ENCODE measurements at regions not wholly inside any gene's neighbourhood (a gene's known extent, or its start where the extent isn't known, plus 50 kb on each side); places are given as distances from the start of the nearest gene placed in this dataset.

GRCh38 chr9:13429301-13430190 lies 150.1 kb upstream of the MPDZ start:
- peaks cover 44% of the 10 kb centered on the region for H3K4me1 ChIP-seq (ENCODE audit: control insufficient read depth, insufficient read depth, low read length)
- no peak overlapping the region for H3K4me3 ChIP-seq (ENCODE audit: low read depth, low read length)
- H3K27ac ChIP-seq (ENCODE audit: low read depth, low read length) = no peak overlapping the region
- no peaks in the 10 kb centered on the region for H3K9me3 ChIP-seq (ENCODE audit: control insufficient read depth, insufficient read depth, low read length)
- no peak overlapping the region for H3K9ac ChIP-seq (ENCODE audit: low read depth, low read length)
- no peaks in the 10 kb centered on the region for H3K27me3 ChIP-seq (ENCODE audit: control insufficient read depth, insufficient read depth, low read length)
- no peaks in the 10 kb centered on the region for H3K36me3 ChIP-seq (ENCODE audit: control insufficient read depth, insufficient read depth, low read length)

GRCh38 chr9:13428766-13429165 lies 149.3 kb upstream of the MPDZ start:
- Histone ChIP-seq H3K4me1 (ENCODE audit: control insufficient read depth, insufficient read depth, low read length) (peaks cover 44% of the 10 kb centered on the region), H3K9ac (ENCODE audit: low read depth, low read length) (no peak overlapping the region), H3K36me3 (ENCODE audit: control insufficient read depth, insufficient read depth, low read length) (no peaks in the 10 kb centered on the region), H3K27me3 (ENCODE audit: control insufficient read depth, insufficient read depth, low read length) (no peaks in the 10 kb centered on the region), H3K9me3 (ENCODE audit: control insufficient read depth, insufficient read depth, low read length) (no peaks in the 10 kb centered on the region), H3K27ac (ENCODE audit: low read depth, low read length) (no peak overlapping the region), H3K4me3 (ENCODE audit: low read depth, low read length) (no peak overlapping the region)

- Histone ChIP-seq H3K36me3 (ENCODE audit: control insufficient read depth, insufficient read depth, low read length) (no peaks in the 10 kb centered on the region), H3K4me3 (ENCODE audit: low read depth, low read length) (no peak overlapping the region), H3K4me1 (ENCODE audit: control insufficient read depth, insufficient read depth, low read length) (peaks cover 44% of the 10 kb centered on the region), H3K9me3 (ENCODE audit: control insufficient read depth, insufficient read depth, low read length) (no peaks in the 10 kb centered on the region), H3K27me3 (ENCODE audit: control insufficient read depth, insufficient read depth, low read length) (no peaks in the 10 kb centered on the region), H3K9ac (ENCODE audit: low read depth, low read length) (no peak overlapping the region), H3K27ac (ENCODE audit: low read depth, low read length) (no peak overlapping the region)
Observed at GRCh38 chr9:13427587-13427986, 148.1 kb upstream of the MPDZ start.

- H3K36me3 ChIP-seq (ENCODE audit: control insufficient read depth, insufficient read depth, low read length) = no peaks in the 10 kb centered on the region
- H3K4me3 ChIP-seq (ENCODE audit: low read depth, low read length) = no peak overlapping the region
- H3K4me1 ChIP-seq (ENCODE audit: control insufficient read depth, insufficient read depth, low read length) = peaks cover 36% of the 10 kb centered on the region
- no peak overlapping the region for H3K27ac ChIP-seq (ENCODE audit: low read depth, low read length)
- no peak overlapping the region for H3K9ac ChIP-seq (ENCODE audit: low read depth, low read length)
- H3K27me3 ChIP-seq (ENCODE audit: control insufficient read depth, insufficient read depth, low read length) = no peaks in the 10 kb centered on the region
- H3K9me3 ChIP-seq (ENCODE audit: control insufficient read depth, insufficient read depth, low read length) = no peaks in the 10 kb centered on the region
Observed at GRCh38 chr9:13426606-13427005, 147.1 kb upstream of the MPDZ start.

GRCh38 chr9:13424872-13425271 lies 145.4 kb upstream of the MPDZ start:
- Histone ChIP-seq H3K9me3 (ENCODE audit: control insufficient read depth, insufficient read depth, low read length) (no peaks in the 10 kb centered on the region), H3K4me3 (ENCODE audit: low read depth, low read length) (no peak overlapping the region), H3K36me3 (ENCODE audit: control insufficient read depth, insufficient read depth, low read length) (no peaks in the 10 kb centered on the region), H3K27me3 (ENCODE audit: control insufficient read depth, insufficient read depth, low read length) (no peaks in the 10 kb centered on the region), H3K9ac (ENCODE audit: low read depth, low read length) (no peak overlapping the region), H3K4me1 (ENCODE audit: control insufficient read depth, insufficient read depth, low read length) (peaks cover 21% of the 10 kb centered on the region), H3K27ac (ENCODE audit: low read depth, low read length) (no peak overlapping the region)

- Histone ChIP-seq H3K9ac (ENCODE audit: low read depth, low read length) (no peak overlapping the region), H3K9me3 (ENCODE audit: control insufficient read depth, insufficient read depth, low read length) (no peaks in the 10 kb centered on the region), H3K36me3 (ENCODE audit: control insufficient read depth, insufficient read depth, low read length) (no peaks in the 10 kb centered on the region), H3K4me3 (ENCODE audit: low read depth, low read length) (no peak overlapping the region), H3K27ac (ENCODE audit: low read depth, low read length) (no peak overlapping the region), H3K4me1 (ENCODE audit: control insufficient read depth, insufficient read depth, low read length) (peaks cover 14% of the 10 kb centered on the region), H3K27me3 (ENCODE audit: control insufficient read depth, insufficient read depth, low read length) (no peaks in the 10 kb centered on the region)
Observed at GRCh38 chr9:13424204-13424603, 144.7 kb upstream of the MPDZ start.

- no peaks in the 10 kb centered on the region for H3K4me1 ChIP-seq (ENCODE audit: control insufficient read depth, insufficient read depth, low read length)
- no peak overlapping the region for H3K4me3 ChIP-seq (ENCODE audit: low read depth, low read length)
- H3K27ac ChIP-seq (ENCODE audit: low read depth, low read length) = no peak overlapping the region
- H3K36me3 ChIP-seq (ENCODE audit: control insufficient read depth, insufficient read depth, low read length) = no peaks in the 10 kb centered on the region
- H3K27me3 ChIP-seq (ENCODE audit: control insufficient read depth, insufficient read depth, low read length) = no peaks in the 10 kb centered on the region
- no peak overlapping the region for H3K9ac ChIP-seq (ENCODE audit: low read depth, low read length)
- no peaks in the 10 kb centered on the region for H3K9me3 ChIP-seq (ENCODE audit: control insufficient read depth, insufficient read depth, low read length)
Observed at GRCh38 chr9:13414349-13414748, 134.9 kb upstream of the MPDZ start.

- no peak overlapping the region for H3K4me3 ChIP-seq (ENCODE audit: low read depth, low read length)
- H3K36me3 ChIP-seq (ENCODE audit: control insufficient read depth, insufficient read depth, low read length) = no peaks in the 10 kb centered on the region
- H3K4me1 ChIP-seq (ENCODE audit: control insufficient read depth, insufficient read depth, low read length) = no peaks in the 10 kb centered on the region
- H3K27ac ChIP-seq (ENCODE audit: low read depth, low read length) = no peak overlapping the region
- no peaks in the 10 kb centered on the region for H3K27me3 ChIP-seq (ENCODE audit: control insufficient read depth, insufficient read depth, low read length)
- no peak overlapping the region for H3K9ac ChIP-seq (ENCODE audit: low read depth, low read length)
- H3K9me3 ChIP-seq (ENCODE audit: control insufficient read depth, insufficient read depth, low read length) = no peaks in the 10 kb centered on the region
Observed at GRCh38 chr9:13412331-13412730, 132.8 kb upstream of the MPDZ start.

GRCh38 chr9:13411791-13412190 lies 132.3 kb upstream of the MPDZ start:
- Histone ChIP-seq H3K9ac (ENCODE audit: low read depth, low read length) (no peak overlapping the region), H3K36me3 (ENCODE audit: control insufficient read depth, insufficient read depth, low read length) (no peaks in the 10 kb centered on the region), H3K4me1 (ENCODE audit: control insufficient read depth, insufficient read depth, low read length) (no peaks in the 10 kb centered on the region), H3K9me3 (ENCODE audit: control insufficient read depth, insufficient read depth, low read length) (no peaks in the 10 kb centered on the region), H3K4me3 (ENCODE audit: low read depth, low read length) (no peak overlapping the region), H3K27ac (ENCODE audit: low read depth, low read length) (no peak overlapping the region), H3K27me3 (ENCODE audit: control insufficient read depth, insufficient read depth, low read length) (no peaks in the 10 kb centered on the region)

- H3K27me3 ChIP-seq (ENCODE audit: control insufficient read depth, insufficient read depth, low read length) = no peaks in the 10 kb centered on the region
- H3K4me3 ChIP-seq (ENCODE audit: low read depth, low read length) = no peak overlapping the region
- H3K9ac ChIP-seq (ENCODE audit: low read depth, low read length) = no peak overlapping the region
- H3K9me3 ChIP-seq (ENCODE audit: control insufficient read depth, insufficient read depth, low read length) = no peaks in the 10 kb centered on the region
- H3K36me3 ChIP-seq (ENCODE audit: control insufficient read depth, insufficient read depth, low read length) = no peaks in the 10 kb centered on the region
- H3K27ac ChIP-seq (ENCODE audit: low read depth, low read length) = no peak overlapping the region
- H3K4me1 ChIP-seq (ENCODE audit: control insufficient read depth, insufficient read depth, low read length) = no peaks in the 10 kb centered on the region
Observed at GRCh38 chr9:13410566-13411031, 131.1 kb upstream of the MPDZ start.

GRCh38 chr9:13397661-13398060 lies 118.2 kb upstream of the MPDZ start:
- Histone ChIP-seq H3K4me3 (ENCODE audit: low read depth, low read length) (no peak overlapping the region), H3K27ac (ENCODE audit: low read depth, low read length) (no peak overlapping the region), H3K9me3 (ENCODE audit: control insufficient read depth, insufficient read depth, low read length) (no peaks in the 10 kb centered on the region), H3K36me3 (ENCODE audit: control insufficient read depth, insufficient read depth, low read length) (no peaks in the 10 kb centered on the region), H3K27me3 (ENCODE audit: control insufficient read depth, insufficient read depth, low read length) (no peaks in the 10 kb centered on the region), H3K9ac (ENCODE audit: low read depth, low read length) (no peak overlapping the region), H3K4me1 (ENCODE audit: control insufficient read depth, insufficient read depth, low read length) (no peaks in the 10 kb centered on the region)

Measured in HUES48 (cell line).